K562 (cell line): ENCODE measurements at regions not wholly inside any gene's neighbourhood (a gene's known extent, or its start where the extent isn't known, plus 50 kb on each side); places are given as distances from the start of the nearest gene placed in this dataset.

Experiments
- CEBPB ChIP-seq: fragments of 450-650 bp; IDR thresholded peaks from 2 replicates; pipeline ENCODE4 v1.6.1; 2016; ENCODE audit warnings: missing genetic modification characterization, missing compliant biosample characterization
- EP400 ChIP-seq: fragments of 450-650 bp; IDR thresholded peaks from 2 replicates; pipeline ENCODE4 v1.6.1; 2017; ENCODE audit warnings: antibody characterized with exemption, mild to moderate bottlenecking, moderate library complexity
- IFI16 ChIP-seq: fragments of 250-450 bp; sonication (Bioruptor Pico); IDR thresholded peaks from 2 replicates; pipeline ENCODE4 v2.1.2; 2022; ENCODE audit warnings: mild to moderate bottlenecking, inconsistent platforms
- MTA3 ChIP-seq: fragments of 450-650 bp; formaldehyde crosslinking; IDR thresholded peaks from 2 replicates; pipeline ENCODE4 v1.6.1; 2017; ENCODE audit warnings: mild to moderate bottlenecking, borderline replicate concordance
- NBN ChIP-seq: fragments of 450-650 bp; IDR thresholded peaks from 2 replicates; pipeline ENCODE4 v1.6.1; 2016; ENCODE audit warnings: low read depth, mild to moderate bottlenecking
- NFXL1 ChIP-seq: fragments of 450-650 bp; formaldehyde crosslinking; IDR thresholded peaks from 2 replicates; pipeline ENCODE4 v1.4.0; 2021; ENCODE audit warnings: mild to moderate bottlenecking
- NKRF ChIP-seq: fragments of 450-650 bp; IDR thresholded peaks from 2 replicates; pipeline ENCODE4 v1.6.1; 2016; ENCODE audit warnings: borderline replicate concordance
- NR1H2 ChIP-seq: sonication (generic); formaldehyde crosslinking; IDR thresholded peaks from 2 replicates; pipeline ENCODE4 v1.4.0; 2020; ENCODE audit warnings: mild to moderate bottlenecking, missing genetic modification reagents
- POLR2AphosphoS5 ChIP-seq: IDR thresholded peaks from 2 replicates; pipeline ENCODE4 v1.6.1; 2011; ENCODE audit warnings: mild to moderate bottlenecking, low read depth, low read length, moderate library complexity; ENCODE audit not compliant: control insufficient read depth, insufficient read depth
- REST ChIP-seq, 2 experiments: fragments of 450-650 bp; formaldehyde crosslinking in 1 of 2; IDR thresholded peaks; 2 replicates each; pipeline versions ENCODE4 v1.4.0 to v1.6.1; 2014 to 2020; ENCODE audit warnings: mild to moderate bottlenecking in 2 of 2, borderline replicate concordance in 1 of 2, low read depth in 1 of 2
- TAF1 ChIP-seq: IDR thresholded peaks from 2 replicates; pipeline ENCODE4 v1.6.1; 2011; ENCODE audit warnings: mild to moderate bottlenecking, low read length, moderate library complexity; ENCODE audit not compliant: insufficient read depth, control insufficient read depth, severe bottlenecking; ENCODE audit errors: extremely low read depth
- TF ChIP-seq, protein P1 (sequence below), 3 experiments: IDR thresholded peaks in 2 of 3; conservative IDR thresholded peaks in 1 of 3; 2 replicates each; pipeline ENCODE4 v1.5.1; 2011 to 2012; ENCODE audit warnings: low read length in 3 of 3, mild to moderate bottlenecking in 3 of 3, control low read depth in 2 of 3, improper control_type of control experiment in 1 of 3, inconsistent platforms in 1 of 3, low read depth in 1 of 3, mixed read lengths in 1 of 3, moderate library complexity in 1 of 3; ENCODE audit not compliant: insufficient read depth in 2 of 3
- TF ChIP-seq, protein P2 (sequence below): fragments of 250-450 bp; sonication (Bioruptor Pico); IDR thresholded peaks from 2 replicates; pipeline ENCODE4 v1.4.0; 2020; ENCODE audit warnings: borderline replicate concordance

DNA sequence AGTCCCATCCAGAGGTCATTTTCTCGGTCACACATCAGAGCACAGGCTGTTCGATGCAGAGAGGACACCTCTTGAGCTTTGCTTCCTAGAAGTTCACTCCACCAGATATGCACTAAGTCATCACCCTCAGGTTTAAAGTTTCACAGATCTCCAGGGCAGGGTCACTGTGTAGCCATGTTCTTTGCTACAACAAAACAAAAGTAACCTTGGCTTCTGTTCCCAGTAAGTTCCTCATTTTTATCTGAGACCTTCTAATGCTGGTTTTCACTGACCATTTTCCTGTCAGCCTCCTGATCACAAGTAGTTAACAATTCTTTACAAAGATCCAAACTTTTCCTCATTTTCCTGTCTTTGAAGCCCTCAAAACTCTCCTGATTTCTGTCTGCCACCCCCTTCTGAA lies 97.5 kb upstream of the CTSV start:
- no peak for TF ChIP-seq POLR2AphosphoS5
- TF ChIP-seq NBN: no peak
- TF ChIP-seq, protein P1, sequence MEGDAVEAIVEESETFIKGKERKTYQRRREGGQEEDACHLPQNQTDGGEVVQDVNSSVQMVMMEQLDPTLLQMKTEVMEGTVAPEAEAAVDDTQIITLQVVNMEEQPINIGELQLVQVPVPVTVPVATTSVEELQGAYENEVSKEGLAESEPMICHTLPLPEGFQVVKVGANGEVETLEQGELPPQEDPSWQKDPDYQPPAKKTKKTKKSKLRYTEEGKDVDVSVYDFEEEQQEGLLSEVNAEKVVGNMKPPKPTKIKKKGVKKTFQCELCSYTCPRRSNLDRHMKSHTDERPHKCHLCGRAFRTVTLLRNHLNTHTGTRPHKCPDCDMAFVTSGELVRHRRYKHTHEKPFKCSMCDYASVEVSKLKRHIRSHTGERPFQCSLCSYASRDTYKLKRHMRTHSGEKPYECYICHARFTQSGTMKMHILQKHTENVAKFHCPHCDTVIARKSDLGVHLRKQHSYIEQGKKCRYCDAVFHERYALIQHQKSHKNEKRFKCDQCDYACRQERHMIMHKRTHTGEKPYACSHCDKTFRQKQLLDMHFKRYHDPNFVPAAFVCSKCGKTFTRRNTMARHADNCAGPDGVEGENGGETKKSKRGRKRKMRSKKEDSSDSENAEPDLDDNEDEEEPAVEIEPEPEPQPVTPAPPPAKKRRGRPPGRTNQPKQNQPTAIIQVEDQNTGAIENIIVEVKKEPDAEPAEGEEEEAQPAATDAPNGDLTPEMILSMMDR (IDR thresholded peaks at IDR 0.05 in 2 of 3, conservative IDR thresholded peaks at IDR 0.05 in 1 of 3; ENCODE audit: insufficient read depth in 2 of 3, low read depth in 1 of 3, low read length in 3 of 3): no peak
- no peak for TF ChIP-seq CEBPB
- TF ChIP-seq TAF1: no peak
- no peak for TF ChIP-seq NR1H2
- no peak for TF ChIP-seq REST (IDR thresholded peaks at IDR 0.05; ENCODE audit: borderline replicate concordance)
- no peak for TF ChIP-seq REST (CRISPR knock-in tag; IDR thresholded peaks at IDR 0.05; ENCODE audit: low read depth)
- TF ChIP-seq EP400: no peak
- TF ChIP-seq, protein P2, sequence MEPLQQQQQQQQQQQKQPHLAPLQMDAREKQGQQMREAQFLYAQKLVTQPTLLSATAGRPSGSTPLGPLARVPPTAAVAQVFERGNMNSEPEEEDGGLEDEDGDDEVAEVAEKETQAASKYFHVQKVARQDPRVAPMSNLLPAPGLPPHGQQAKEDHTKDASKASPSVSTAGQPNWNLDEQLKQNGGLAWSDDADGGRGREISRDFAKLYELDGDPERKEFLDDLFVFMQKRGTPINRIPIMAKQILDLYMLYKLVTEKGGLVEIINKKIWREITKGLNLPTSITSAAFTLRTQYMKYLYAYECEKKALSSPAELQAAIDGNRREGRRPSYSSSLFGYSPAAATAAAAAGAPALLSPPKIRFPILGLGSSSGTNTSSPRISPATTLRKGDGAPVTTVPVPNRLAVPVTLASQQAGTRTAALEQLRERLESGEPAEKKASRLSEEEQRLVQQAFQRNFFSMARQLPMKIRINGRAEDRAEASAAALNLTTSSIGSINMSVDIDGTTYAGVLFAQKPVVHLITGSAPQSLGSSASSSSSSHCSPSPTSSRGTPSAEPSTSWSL: no peak
- no peak for TF ChIP-seq NFXL1 (CRISPR knock-in tag)
- no peak for TF ChIP-seq NKRF
- TF ChIP-seq IFI16 (CRISPR knock-in tag): no peak
- no peak for TF ChIP-seq MTA3
